ENCODE measurements at regions not wholly inside any gene's neighbourhood (a gene's known extent, or its start where the extent isn't known, plus 50 kb on each side); places are given as distances from the start of the nearest gene placed in this dataset.

- TF ChIP-seq EGR1 (IDR thresholded peaks at IDR 0.05) (no peak), FOXM1 (IDR thresholded peaks at IDR 0.05; ENCODE audit: borderline replicate concordance, low read depth) (no peak), TAF1 (IDR thresholded peaks at IDR 0.05; ENCODE audit: low read depth) (no peak), CREB1 (IDR thresholded peaks at IDR 0.05; ENCODE audit: low read depth) (no peak)
Measured at GRCh38 chr16:7085776-7086175, 246.9 kb upstream of the RBFOX1 start.

DNA sequence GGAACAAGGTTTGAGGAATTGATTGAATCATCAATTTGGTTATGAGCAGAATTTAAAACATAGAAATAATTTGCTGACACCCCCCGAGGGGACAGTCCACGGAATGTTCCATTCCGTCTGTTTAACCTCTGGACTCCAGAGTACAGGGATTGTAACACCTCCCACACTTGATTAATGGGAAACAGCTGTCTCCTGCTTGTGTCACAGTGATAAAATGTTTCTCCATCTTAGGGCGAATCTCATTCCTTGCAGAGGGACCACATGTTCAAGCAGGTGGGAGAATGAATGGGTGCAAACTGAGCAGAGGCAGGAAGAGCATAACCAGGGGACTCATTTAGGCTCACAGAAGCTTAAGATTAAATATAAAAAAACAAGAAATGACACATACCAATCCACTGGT lies 249.5 kb upstream of the RBFOX1 start:
- TF ChIP-seq, protein P1, sequence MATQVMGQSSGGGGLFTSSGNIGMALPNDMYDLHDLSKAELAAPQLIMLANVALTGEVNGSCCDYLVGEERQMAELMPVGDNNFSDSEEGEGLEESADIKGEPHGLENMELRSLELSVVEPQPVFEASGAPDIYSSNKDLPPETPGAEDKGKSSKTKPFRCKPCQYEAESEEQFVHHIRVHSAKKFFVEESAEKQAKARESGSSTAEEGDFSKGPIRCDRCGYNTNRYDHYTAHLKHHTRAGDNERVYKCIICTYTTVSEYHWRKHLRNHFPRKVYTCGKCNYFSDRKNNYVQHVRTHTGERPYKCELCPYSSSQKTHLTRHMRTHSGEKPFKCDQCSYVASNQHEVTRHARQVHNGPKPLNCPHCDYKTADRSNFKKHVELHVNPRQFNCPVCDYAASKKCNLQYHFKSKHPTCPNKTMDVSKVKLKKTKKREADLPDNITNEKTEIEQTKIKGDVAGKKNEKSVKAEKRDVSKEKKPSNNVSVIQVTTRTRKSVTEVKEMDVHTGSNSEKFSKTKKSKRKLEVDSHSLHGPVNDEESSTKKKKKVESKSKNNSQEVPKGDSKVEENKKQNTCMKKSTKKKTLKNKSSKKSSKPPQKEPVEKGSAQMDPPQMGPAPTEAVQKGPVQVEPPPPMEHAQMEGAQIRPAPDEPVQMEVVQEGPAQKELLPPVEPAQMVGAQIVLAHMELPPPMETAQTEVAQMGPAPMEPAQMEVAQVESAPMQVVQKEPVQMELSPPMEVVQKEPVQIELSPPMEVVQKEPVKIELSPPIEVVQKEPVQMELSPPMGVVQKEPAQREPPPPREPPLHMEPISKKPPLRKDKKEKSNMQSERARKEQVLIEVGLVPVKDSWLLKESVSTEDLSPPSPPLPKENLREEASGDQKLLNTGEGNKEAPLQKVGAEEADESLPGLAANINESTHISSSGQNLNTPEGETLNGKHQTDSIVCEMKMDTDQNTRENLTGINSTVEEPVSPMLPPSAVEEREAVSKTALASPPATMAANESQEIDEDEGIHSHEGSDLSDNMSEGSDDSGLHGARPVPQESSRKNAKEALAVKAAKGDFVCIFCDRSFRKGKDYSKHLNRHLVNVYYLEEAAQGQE (IDR thresholded peaks at IDR 0.05; ENCODE audit: low read depth), result no peak
- no peak for TF ChIP-seq RAD21 (IDR thresholded peaks at IDR 0.05; ENCODE audit: low read depth)
- TF ChIP-seq FOXM1 (IDR thresholded peaks at IDR 0.05; ENCODE audit: borderline replicate concordance, low read depth), result no peak
- TF ChIP-seq ZBTB7A (IDR thresholded peaks at IDR 0.05; ENCODE audit: low read depth), result no peak
- no peak for TF ChIP-seq TEAD4 (IDR thresholded peaks at IDR 0.05)
- TF ChIP-seq EGR1 (IDR thresholded peaks at IDR 0.05), result no peak
- no peak for TF ChIP-seq EP300 (IDR thresholded peaks at IDR 0.05; ENCODE audit: borderline replicate concordance)
- no peak for TF ChIP-seq NFIC (IDR thresholded peaks at IDR 0.05)
- no peak for TF ChIP-seq TAF1 (IDR thresholded peaks at IDR 0.05; ENCODE audit: low read depth)
- no peak for TF ChIP-seq CEBPB (IDR thresholded peaks at IDR 0.05)
- no peak for TF ChIP-seq YY1 (IDR thresholded peaks at IDR 0.05; ENCODE audit: low read depth)
- TF ChIP-seq CREB1 (IDR thresholded peaks at IDR 0.05; ENCODE audit: low read depth), result no peak

- TF ChIP-seq USF1 (IDR thresholded peaks at IDR 0.05) (no peak), NFIC (IDR thresholded peaks at IDR 0.05) (no peak), YY1 (IDR thresholded peaks at IDR 0.05; ENCODE audit: low read depth) (no peak), RAD21 (IDR thresholded peaks at IDR 0.05; ENCODE audit: low read depth) (no peak), EP300 (IDR thresholded peaks at IDR 0.05; ENCODE audit: borderline replicate concordance) (no peak), CREB1 (IDR thresholded peaks at IDR 0.05; ENCODE audit: low read depth) (no peak), TCF12 (IDR thresholded peaks at IDR 0.05; ENCODE audit: low read depth) (no peak), MAX (IDR thresholded peaks at IDR 0.05) (no peak), CEBPB (IDR thresholded peaks at IDR 0.05) (no peak), TAF1 (IDR thresholded peaks at IDR 0.05; ENCODE audit: low read depth) (no peak), ZBTB7A (IDR thresholded peaks at IDR 0.05; ENCODE audit: low read depth) (no peak)
- TF ChIP-seq, protein P1 (IDR thresholded peaks at IDR 0.05; ENCODE audit: low read depth), result no peak
Measured at GRCh38 chr16:7077636-7078035, 255.0 kb upstream of the RBFOX1 start.

- no peak for TF ChIP-seq YY1 (IDR thresholded peaks at IDR 0.05; ENCODE audit: low read depth)
- no peak for TF ChIP-seq RAD21 (IDR thresholded peaks at IDR 0.05; ENCODE audit: low read depth)
- TF ChIP-seq MAX (IDR thresholded peaks at IDR 0.05), result no peak
- no peak for TF ChIP-seq TCF12 (IDR thresholded peaks at IDR 0.05; ENCODE audit: low read depth)
- TF ChIP-seq TAF1 (IDR thresholded peaks at IDR 0.05; ENCODE audit: low read depth), result no peak
- no peak for TF ChIP-seq CREB1 (IDR thresholded peaks at IDR 0.05; ENCODE audit: low read depth)
Measured at GRCh38 chr16:7074715-7075114, 257.9 kb upstream of the RBFOX1 start.

- no peak for TF ChIP-seq EP300 (IDR thresholded peaks at IDR 0.05; ENCODE audit: borderline replicate concordance)
- TF ChIP-seq, protein P1 (IDR thresholded peaks at IDR 0.05; ENCODE audit: low read depth), result no peak
- no peak for TF ChIP-seq CEBPB (IDR thresholded peaks at IDR 0.05)
- TF ChIP-seq NFIC (IDR thresholded peaks at IDR 0.05), result no peak
- no peak for TF ChIP-seq USF1 (IDR thresholded peaks at IDR 0.05)
- no peak for TF ChIP-seq MAX (IDR thresholded peaks at IDR 0.05)
- TF ChIP-seq YY1 (IDR thresholded peaks at IDR 0.05; ENCODE audit: low read depth), result no peak
- no peak for TF ChIP-seq ZBTB7A (IDR thresholded peaks at IDR 0.05; ENCODE audit: low read depth)
- no peak for TF ChIP-seq CREB1 (IDR thresholded peaks at IDR 0.05; ENCODE audit: low read depth)
- TF ChIP-seq RAD21 (IDR thresholded peaks at IDR 0.05; ENCODE audit: low read depth), result no peak
- TF ChIP-seq TCF12 (IDR thresholded peaks at IDR 0.05; ENCODE audit: low read depth), result no peak
Measured at GRCh38 chr16:7057458-7057857, 275.2 kb upstream of the RBFOX1 start.

Measured in Ishikawa (cell line).